Fibroblast of the conjunctiva (primary cell): ENCODE measurements at regions not wholly inside any gene's neighbourhood (a gene's known extent, or its start where the extent isn't known, plus 50 kb on each side); places are given as distances from the start of the nearest gene placed in this dataset.

Source experiments
- DNase-seq: peaks from one replicate; pipeline ENCODE4 v3.0.0-alpha.2; 2010; ENCODE audit warnings: low read depth

DNA sequence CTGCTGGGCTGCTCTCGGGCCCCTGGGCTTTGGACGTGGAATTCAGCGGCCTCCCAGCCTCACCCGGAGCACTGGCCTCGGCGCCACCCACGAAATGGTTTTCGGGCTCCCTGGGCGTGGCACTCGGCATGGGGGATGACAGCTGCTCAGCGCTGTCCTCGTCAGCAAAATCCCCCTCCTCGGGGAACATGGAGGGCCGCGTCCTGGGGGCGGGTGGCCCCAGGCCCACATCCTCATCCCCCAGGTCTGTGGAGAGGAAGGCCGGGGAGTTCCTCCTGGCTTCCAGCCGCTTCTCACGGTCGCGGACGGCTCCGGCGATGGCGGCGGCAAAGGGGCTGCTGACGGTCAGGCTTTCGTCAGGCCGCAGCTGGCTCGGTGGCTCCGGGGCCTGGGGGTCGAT lies 88.4 kb downstream of the CTTN start:
- no peak for DNase-seq

DNA sequence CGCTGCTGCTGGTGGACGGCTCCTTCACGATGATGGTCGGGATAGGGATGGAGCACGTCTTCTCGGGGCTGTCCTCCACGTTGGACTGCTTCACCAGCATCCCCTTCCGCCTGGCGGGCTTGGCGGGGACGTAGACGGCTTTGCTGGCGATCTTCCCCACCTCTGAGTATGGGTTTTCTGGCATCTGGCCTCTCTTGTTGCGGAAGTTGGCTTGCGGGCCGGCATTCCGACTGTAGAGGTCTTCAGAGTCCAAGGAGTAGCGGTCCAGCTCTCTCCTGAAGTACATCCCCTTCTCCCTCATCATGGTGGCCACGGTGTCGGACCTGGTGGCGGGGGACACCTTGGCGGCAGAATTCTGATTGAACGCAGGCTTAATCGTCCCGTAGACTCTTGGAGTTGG lies 88.8 kb downstream of the CTTN start:
- DNase-seq, result no peak

GRCh38 chr11:70487756-70488155 lies 89.4 kb downstream of the CTTN start:
- no peak for DNase-seq

GRCh38 chr11:70488171-70488703 lies 89.9 kb downstream of the CTTN start:
- no peak for DNase-seq

- DNase-seq, result no peak
Observed at GRCh38 chr11:70489276-70489675, 90.9 kb downstream of the CTTN start.

GRCh38 chr11:70490208-70490607 lies 91.9 kb downstream of the CTTN start:
- DNase-seq, result no peak

DNA sequence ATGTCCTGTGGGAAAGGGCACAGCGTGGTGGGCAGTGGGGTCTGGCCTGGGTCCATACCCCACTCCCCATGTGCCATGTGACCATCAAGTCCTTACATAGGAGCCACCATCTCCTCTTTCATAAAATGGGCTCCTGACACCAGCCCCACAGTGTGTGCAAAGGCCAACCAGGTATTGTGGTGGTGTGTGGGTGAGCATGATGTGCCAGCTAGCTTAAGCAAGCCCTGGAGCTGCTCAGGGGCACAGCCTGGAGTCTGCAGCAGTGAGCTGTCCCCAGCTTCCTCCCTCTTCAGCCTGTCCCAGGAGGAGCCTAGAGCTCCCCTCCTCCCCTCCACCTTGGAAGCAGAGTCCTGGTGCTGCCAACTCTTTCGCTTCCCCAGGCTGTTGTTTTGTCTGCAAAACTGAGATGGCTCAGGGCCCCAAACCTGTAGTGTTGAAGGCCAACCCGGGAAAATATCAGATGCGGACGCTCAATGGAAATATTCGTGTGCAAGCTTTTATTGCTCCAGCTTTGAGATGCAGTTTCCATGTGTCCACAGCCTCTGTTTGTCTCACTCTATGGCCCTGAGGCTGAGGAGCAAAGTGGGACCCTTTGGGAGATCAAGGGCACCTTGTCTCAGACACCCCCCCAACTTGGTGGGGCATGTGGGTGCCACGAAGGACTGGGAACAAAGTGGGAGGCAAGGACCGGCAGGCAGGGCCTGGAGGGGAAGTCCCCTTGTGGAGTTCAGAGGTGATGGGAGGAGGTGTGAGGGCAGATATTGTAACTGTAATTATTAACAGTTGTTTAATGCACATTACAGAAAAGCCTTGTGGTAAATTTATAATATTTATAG lies 92.6 kb downstream of the CTTN start:
- DNase-seq, result no peak

GRCh38 chr11:70491696-70492472 lies 93.6 kb downstream of the CTTN start:
- DNase-seq, result no peak

DNA sequence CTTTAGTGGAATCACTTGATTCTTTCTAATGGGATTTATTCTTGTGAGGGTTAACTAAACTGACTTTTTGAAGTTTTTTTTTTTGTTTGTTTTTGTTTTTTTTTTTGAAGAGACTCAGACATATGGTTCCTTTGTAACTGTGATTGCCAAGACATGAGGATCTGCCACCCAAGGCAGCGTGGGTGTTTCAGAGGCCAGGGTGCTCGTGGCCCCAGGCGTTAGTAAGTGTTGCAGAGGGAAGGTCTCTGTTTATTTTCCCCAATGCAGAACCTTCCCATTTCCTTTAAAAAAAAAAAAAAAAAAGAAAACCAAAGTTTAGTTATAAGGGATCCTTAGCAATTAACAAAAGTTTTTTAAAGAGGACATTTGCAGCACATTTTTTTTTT lies 94.8 kb downstream of the CTTN start:
- DNase-seq, result no peak

DNA sequence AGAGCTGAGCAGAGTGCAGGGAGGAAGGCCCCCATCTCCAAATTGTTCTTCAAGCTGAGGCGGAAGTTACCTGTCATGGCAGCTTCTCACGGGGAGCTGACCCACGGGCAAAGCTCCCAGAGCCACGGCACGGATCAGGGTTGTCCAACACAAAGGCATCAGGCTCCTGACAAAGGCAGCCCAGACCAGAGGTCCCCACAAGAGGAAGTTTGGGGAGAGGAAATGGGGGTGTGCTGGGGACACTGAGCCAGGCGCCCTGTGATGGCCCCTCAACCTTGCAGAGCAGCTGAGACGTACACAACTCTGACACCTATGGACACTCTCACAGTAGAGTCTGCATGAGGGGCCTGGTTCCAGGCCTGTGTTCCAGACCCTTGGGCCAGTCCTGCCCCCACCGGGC lies 95.6 kb downstream of the CTTN start:
- no peak for DNase-seq

DNA sequence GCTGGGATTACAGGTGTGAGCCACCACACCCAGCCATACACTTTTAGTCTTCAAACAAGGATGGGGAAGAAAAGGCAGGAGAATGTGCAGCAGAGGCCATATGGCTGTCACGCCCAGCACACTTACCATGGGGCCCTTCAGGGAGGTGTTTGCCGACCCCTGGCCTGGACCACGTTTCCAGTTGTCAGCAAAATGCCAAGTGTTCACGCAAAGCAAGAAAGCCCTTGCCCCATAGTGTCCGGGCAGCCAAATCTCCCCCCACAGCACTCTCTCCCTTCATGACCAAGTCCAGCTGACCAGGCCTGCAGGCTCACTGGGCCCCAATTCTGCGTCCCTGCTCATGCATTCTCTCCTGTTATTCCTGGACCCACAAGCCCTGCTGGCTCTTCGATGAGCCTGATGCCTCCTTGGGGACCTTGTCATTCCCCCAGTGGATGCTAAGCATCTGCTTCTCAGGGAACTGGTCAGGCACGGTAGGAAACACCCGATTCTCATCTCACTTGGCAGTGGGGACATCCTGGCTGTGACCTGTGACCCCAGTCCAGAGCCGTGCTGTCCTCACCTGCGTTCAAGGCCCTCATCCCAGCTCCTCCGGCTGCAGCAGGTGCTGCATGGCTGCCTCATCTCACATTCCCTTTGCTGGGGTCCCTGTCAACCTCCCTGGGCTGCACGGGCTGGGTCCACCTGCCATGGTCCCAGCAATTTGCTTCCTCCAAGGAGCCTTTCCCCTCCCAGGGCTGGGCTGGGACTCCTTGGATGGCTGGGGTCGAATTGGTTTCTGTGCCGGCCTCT lies 96.4 kb downstream of the CTTN start:
- no peak for DNase-seq

- DNase-seq, result no peak
Observed at GRCh38 chr11:70495351-70496310, 97.3 kb downstream of the CTTN start.

- no peak for DNase-seq
Observed at GRCh38 chr11:70496591-70497535, 98.5 kb downstream of the CTTN start.

DNA sequence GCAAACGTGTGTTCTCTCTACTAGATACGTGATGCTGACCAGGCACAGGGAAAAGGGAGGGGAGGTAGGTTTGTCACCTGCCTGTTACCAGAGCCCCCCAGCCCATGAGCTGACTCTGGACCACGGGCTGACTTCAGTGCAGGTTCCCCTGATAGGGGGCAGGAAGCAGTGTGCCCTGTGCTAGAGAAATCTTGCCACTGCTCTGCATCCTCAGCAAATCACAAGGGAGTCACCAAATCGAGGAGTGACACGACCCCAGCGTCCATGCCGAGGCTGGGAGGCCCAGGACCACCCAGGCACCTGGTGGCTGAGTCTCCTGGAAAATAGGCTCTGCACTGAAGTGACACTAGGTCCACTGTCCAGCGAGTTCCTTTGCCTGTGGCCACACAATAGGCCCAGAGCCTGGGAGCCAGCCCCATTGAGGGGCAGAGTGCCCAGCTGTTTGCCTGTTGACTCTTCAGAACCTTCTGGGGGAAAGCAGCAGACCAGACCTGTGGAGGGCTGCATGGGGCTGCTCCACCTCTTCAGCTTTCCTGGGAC lies 99.3 kb downstream of the CTTN start:
- no peak for DNase-seq

- no peak for DNase-seq
Observed at GRCh38 chr11:70498171-70498571, 99.8 kb downstream of the CTTN start.

DNA sequence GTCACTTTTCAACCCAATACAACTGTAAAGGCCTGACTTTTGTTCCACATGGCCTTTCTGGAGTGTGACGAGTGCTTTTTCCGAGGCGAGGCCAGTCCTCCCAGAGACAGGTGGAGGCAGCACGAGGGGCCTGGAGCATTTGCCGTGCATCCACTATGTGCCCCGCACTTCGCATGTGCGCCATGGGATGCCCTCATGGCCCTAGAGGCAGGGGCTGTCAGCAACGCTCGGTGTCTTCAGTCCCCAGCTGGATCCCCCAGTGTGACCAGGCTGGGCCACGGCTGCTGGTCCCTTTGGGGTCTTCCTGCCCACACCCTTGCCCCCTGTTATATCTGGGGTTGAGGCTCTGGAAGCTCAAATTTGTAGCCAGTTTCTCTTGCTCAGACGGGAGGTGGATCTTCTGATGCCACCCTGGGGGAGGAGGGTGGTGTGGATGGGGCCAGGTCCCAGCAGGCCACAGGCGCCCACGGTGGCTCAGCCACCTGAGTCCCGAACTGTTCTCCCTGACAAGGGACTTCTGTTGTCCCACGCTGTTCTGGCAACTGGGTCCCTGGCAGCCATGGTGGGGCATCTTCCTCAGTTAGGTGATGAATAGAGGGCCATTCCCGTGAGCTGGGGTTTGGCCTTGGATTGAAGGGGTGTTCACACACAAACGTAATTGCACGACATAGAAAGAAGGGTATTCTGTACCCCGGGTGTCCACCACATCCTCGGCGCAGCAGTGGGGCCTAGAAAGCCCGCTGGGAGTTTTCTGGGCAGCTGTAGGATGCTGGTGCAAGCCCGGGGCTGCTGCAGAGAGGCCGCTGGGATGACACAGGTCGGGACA lies 100.9 kb downstream of the CTTN start:
- no peak for DNase-seq

DNA sequence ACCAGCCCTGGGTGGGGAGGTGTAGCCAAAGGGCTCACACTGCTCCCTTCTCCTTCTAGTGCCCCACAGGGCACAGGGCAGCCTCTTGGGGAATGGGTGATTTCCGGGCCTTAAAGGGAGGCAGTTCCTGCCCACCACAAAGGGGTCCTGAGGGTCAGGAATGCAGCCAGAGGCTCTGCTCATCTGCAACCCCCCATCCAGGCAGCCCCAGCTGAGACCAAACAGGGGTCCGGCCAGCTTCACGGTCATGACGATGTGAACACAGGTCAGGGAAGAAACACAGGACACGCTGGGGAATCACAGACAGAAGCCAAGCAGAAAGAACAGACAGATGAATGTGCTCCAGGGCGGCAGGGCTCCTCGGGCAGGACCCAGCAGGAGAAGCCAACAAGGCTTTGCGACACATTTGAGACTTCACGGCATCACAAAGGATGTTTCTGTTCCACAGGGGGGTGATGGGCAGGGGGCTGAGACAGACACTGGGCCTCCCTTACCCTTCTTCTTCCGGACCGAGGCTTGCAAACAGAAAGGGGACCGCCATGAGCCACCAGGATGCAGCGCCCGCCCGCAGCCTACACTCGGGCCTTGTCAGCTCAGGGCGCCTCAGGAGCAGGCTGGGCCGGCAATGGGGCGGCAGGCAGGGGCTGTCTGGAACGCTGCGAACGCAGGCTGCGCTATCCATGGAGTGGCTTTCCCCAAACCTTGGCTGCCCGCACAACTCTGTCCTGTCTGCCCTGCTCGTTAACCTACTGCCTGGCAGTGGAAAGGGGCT lies 101.9 kb downstream of the CTTN start:
- DNase-seq, result no peak
